ENCODE measurements at regions not wholly inside any gene's neighbourhood (a gene's known extent, or its start where the extent isn't known, plus 50 kb on each side); places are given as distances from the start of the nearest gene placed in this dataset.
A peak's percentile ranks its signal among the peaks of the same experiment; 100 is the strongest.

DNA sequence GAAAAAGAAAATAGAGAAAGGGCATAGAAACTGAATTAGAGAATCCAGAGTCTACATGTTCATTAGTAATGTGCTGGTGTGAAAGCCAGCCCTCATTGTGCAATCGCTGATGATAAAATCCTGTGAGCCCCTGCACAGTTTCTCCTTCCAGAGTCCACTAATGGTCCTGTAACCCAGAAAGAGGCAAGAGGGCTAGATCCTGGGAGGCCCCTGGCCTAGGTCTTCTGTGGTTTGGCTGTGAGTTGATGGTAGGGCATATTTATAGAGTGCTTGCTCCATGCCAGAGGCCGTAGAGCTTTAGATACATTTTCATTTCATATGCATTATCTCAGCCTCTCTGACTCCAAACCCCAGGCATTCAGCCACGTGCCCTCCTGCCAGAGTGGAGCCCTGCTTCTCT lies 94.9 kb upstream of the MTHFD1L start:
- H3K4me3 ChIP-seq = no peak overlapping the region
- no peaks in the 10 kb centered on the region for H3K27me3 ChIP-seq
- H3K4me1 ChIP-seq = peaks cover 25% of the 10 kb centered on the region
- 80 to 96% methylated on average over 3 of the region's 3 CpGs for WGBS, 2 donors
- H3K27ac ChIP-seq = no peak overlapping the region
- no peaks in the 10 kb centered on the region for H3K36me3 ChIP-seq (ENCODE audit: low read depth, missing control alignments)
- intact Hi-C loops (cut with DNase I; ENCODE audit: low total_unique reads) = no loop called here
- H3K9me3 ChIP-seq = no peaks in the 10 kb centered on the region
- DNase-seq = no peak
- TF ChIP-seq, protein P1, sequence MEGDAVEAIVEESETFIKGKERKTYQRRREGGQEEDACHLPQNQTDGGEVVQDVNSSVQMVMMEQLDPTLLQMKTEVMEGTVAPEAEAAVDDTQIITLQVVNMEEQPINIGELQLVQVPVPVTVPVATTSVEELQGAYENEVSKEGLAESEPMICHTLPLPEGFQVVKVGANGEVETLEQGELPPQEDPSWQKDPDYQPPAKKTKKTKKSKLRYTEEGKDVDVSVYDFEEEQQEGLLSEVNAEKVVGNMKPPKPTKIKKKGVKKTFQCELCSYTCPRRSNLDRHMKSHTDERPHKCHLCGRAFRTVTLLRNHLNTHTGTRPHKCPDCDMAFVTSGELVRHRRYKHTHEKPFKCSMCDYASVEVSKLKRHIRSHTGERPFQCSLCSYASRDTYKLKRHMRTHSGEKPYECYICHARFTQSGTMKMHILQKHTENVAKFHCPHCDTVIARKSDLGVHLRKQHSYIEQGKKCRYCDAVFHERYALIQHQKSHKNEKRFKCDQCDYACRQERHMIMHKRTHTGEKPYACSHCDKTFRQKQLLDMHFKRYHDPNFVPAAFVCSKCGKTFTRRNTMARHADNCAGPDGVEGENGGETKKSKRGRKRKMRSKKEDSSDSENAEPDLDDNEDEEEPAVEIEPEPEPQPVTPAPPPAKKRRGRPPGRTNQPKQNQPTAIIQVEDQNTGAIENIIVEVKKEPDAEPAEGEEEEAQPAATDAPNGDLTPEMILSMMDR (IDR thresholded peaks at IDR 0.05) = no peak
- TF ChIP-seq POLR2A (IDR thresholded peaks at IDR 0.05) = no peak

DNA sequence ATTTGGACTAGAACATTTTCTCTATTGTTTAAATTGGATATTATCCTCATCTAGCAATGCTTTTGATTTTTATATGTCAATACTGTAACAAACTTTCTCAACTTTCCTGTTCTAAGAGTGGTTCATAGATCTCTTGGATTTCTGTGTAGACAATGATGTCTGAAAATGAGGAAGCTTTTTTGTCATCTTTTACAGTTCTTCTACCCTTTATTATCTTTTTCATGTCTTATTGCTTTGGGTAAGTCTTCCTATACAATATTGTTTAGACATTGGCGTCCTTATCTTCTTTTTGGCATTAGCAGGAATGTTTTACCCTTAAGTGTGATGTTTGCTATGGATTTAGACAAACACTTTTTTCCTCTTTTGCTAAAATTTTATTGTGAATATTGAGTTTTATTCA lies 91.5 kb upstream of the MTHFD1L start:
- peaks cover 9% of the 10 kb centered on the region for H3K4me1 ChIP-seq
- H3K36me3 ChIP-seq (ENCODE audit: low read depth, missing control alignments) = no peaks in the 10 kb centered on the region
- H3K9me3 ChIP-seq = no peaks in the 10 kb centered on the region
- no peak for DNase-seq
- H3K4me3 ChIP-seq = no peak overlapping the region
- no peak for TF ChIP-seq POLR2A (IDR thresholded peaks at IDR 0.05)
- TF ChIP-seq, protein P1 (IDR thresholded peaks at IDR 0.05) = no peak
- intact Hi-C loops (cut with DNase I; ENCODE audit: low total_unique reads) = no loop called here
- WGBS, 2 donors = 81 to 86% methylated on average over 1 of the region's 1 CpG
- H3K27ac ChIP-seq = no peak overlapping the region
- no peaks in the 10 kb centered on the region for H3K27me3 ChIP-seq

DNA sequence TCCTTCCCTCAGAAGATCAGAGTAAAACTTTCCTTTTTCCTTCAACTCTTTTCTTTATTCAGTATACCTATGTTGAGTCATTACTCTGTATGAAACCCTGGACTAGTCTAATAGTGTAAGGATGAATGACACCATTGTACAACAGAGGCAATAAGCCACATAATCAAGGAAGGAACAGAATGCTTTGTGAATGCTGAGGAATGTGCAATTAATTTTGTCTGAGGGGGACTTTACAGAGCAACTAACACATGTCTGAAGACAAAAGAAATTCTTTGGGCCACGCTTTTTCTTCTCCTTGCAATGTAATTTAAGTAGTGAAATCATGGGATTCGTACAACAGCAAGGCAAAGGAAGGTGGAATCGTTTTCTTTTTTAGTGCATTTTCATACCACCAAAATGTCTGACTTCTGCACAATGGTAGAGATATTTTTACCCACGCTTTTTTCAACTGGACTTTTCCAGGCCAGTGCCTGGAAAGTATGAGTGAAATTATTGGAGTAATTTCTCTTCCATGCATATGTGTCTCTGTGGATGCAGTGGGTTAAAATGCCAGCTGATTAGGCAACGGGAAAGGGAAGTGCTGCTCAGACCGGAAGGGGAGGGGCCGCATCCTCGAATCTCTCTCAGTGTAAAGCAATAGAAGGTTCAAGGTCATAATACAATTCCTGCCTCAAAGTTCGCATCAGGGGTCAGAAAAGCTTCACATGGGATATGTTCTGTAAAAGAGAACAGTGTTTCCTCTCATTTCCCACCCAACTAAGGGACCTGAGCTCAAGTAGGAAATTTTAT lies 89.9 kb upstream of the MTHFD1L start:
- H3K27ac ChIP-seq = no peak overlapping the region
- H3K4me1 ChIP-seq = peaks cover 9% of the 10 kb centered on the region
- TF ChIP-seq POLR2A (IDR thresholded peaks at IDR 0.05) = no peak
- 31 to 38% methylated on average over 9 of the region's 9 CpGs for WGBS, 2 donors
- H3K27me3 ChIP-seq = no peaks in the 10 kb centered on the region
- no peak overlapping the region for H3K4me3 ChIP-seq
- intact Hi-C loops (cut with DNase I; ENCODE audit: low total_unique reads) = no loop called here
- no peaks in the 10 kb centered on the region for H3K36me3 ChIP-seq (ENCODE audit: low read depth, missing control alignments)
- no peaks in the 10 kb centered on the region for H3K9me3 ChIP-seq
- DNase-seq = peak; percentile 45

DNA sequence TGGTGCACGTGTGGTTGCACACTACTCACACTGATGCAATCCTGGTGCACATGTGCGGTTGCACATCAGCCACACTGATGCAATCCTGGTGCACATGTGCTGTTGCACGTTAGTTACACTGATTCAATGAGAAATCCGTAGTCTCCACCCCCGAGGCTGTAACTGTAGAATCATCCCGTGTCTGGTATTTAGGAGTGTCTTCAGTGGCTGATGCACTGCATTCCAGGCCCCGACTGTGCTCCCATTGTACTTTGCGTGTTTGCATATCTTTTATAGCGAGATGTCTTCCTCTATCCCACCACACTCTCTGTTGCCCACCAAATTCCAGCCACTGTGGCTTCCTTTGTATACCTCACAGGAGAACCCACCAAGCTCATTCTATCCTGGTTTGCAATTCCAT lies 87.8 kb upstream of the MTHFD1L start:
- no peak for DNase-seq
- no peaks in the 10 kb centered on the region for H3K36me3 ChIP-seq (ENCODE audit: low read depth, missing control alignments)
- H3K9me3 ChIP-seq = no peaks in the 10 kb centered on the region
- intact Hi-C loops (cut with DNase I; ENCODE audit: low total_unique reads) = no loop called here
- peaks cover 9% of the 10 kb centered on the region for H3K4me1 ChIP-seq
- no peak overlapping the region for H3K4me3 ChIP-seq
- no peak for TF ChIP-seq POLR2A (IDR thresholded peaks at IDR 0.05)
- TF ChIP-seq, protein P1 (IDR thresholded peaks at IDR 0.05) = no peak
- 82 to 89% methylated on average over 9 of the region's 9 CpGs for WGBS, 2 donors
- no peak overlapping the region for H3K27ac ChIP-seq
- H3K27me3 ChIP-seq = no peaks in the 10 kb centered on the region

DNA sequence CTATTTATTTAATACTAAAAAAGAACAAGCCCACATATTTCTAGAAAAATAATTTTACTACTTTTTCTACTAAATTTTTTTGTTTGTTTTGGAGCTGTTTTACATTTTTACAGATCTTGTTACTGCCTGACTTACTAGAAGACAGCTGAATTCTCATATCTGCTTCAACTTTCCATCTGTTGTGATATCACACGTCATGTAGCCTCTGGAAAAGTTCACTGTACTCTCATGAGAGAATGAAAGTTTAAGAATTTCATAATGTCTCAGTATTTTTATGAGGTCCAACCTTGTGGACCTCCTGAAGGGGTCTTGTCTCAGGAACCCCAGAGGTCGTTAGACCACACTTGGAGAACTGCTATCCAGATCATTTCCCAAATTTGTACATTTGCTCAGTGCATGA lies 81.7 kb upstream of the MTHFD1L start:
- TF ChIP-seq, protein P1 (IDR thresholded peaks at IDR 0.05) = no peak
- TF ChIP-seq POLR2A (IDR thresholded peaks at IDR 0.05) = no peak
- DNase-seq = no peak
- intact Hi-C loops (cut with DNase I; ENCODE audit: low total_unique reads) = no loop called here
- Histone ChIP-seq H3K9me3 (no peaks in the 10 kb centered on the region), H3K4me1 (peaks cover 15% of the 10 kb centered on the region), H3K4me3 (no peak overlapping the region), H3K27me3 (no peaks in the 10 kb centered on the region), H3K36me3 (ENCODE audit: low read depth, missing control alignments) (no peaks in the 10 kb centered on the region), H3K27ac (no peak overlapping the region)
- 54 to 66% methylated on average over 2 of the region's 2 CpGs for WGBS, 2 donors

All from testis (tissue), 2 donors.